H1 (cell line): ENCODE measurements at regions not wholly inside any gene's neighbourhood (a gene's known extent, or its start where the extent isn't known, plus 50 kb on each side); places are given as distances from the start of the nearest gene placed in this dataset.
A peak's percentile ranks its signal among the peaks of the same experiment; 100 is the strongest.

Experiments used
- CTCF ChIA-PET: fragments of 300-600 bp; sonication (Branson Sonifier 250); formaldehyde crosslinking; loops from one replicate; lab custom pipeline; 2021; ENCODE audit not compliant: partially characterized antibody; lab: Charles Lee
- POLR2A ChIA-PET: fragments of 300-600 bp; sonication (Branson Sonifier 250); formaldehyde crosslinking; loops from one replicate; lab custom pipeline; 2021; ENCODE audit warnings: inconsistent platforms; ENCODE audit not compliant: partially characterized antibody; lab: Charles Lee
- DNase-seq, 2 experiments: peaks; one replicate each; pipeline versions ENCODE4 v3.0.0 to v3.0.0-alpha.2; 2010 to 2022; ENCODE audit warnings: low spot score in 2 of 2, low read depth in 1 of 2, mixed read lengths in 1 of 2
- FAIRE-seq: peaks from 2 replicates; lab custom pipeline; 2011; peaks lifted over from hg19 to GRCh38; lab: Jason Lieb, UNC
- H2AFZ ChIP-seq: 2 replicates; pipeline ENCODE4 v1.8.1; 2012; ENCODE audit warnings: low read length, inconsistent platforms
- H2AK5ac ChIP-seq: 2 replicates; pipeline ENCODE4 v1.6.1; 2013; ENCODE audit warnings: low read depth, low read length
- H2BK120ac ChIP-seq: replicated peaks from 2 replicates; pipeline ENCODE3; 2013; ENCODE audit warnings: low read depth, low read length, inconsistent platforms
- H2BK12ac ChIP-seq: 2 replicates; pipeline ENCODE4 v1.6.1; 2013; ENCODE audit warnings: low read depth, low read length
- H2BK15ac ChIP-seq: 2 replicates; pipeline ENCODE4 v1.6.1; 2013; ENCODE audit warnings: low read length
- H2BK20ac ChIP-seq: 2 replicates; pipeline ENCODE4 v1.6.1; 2013; ENCODE audit warnings: low read length
- H2BK5ac ChIP-seq: 2 replicates; pipeline ENCODE4 v1.6.1; 2013; ENCODE audit warnings: low read depth, low read length
- H3K14ac ChIP-seq: 2 replicates; pipeline ENCODE4 v1.6.1; 2013; ENCODE audit warnings: inconsistent platforms; ENCODE audit not compliant: insufficient read length
- H3K18ac ChIP-seq: 2 replicates; pipeline ENCODE4 v1.6.1; 2013; ENCODE audit warnings: low read length; ENCODE audit errors: extremely low read depth
- H3K23ac ChIP-seq: 2 replicates; pipeline ENCODE4 v1.6.1; 2013; ENCODE audit warnings: inconsistent platforms; ENCODE audit not compliant: insufficient read length
- H3K23me2 ChIP-seq: 2 replicates; pipeline ENCODE4 v1.6.1; 2013; ENCODE audit warnings: low read depth, low read length
- H3K27ac ChIP-seq: 2 replicates; pipeline ENCODE4 v1.6.1; 2011; ENCODE audit warnings: low read depth, low read length, inconsistent platforms
- H3K27me3 ChIP-seq, 4 experiments: replicated peaks in 1 of 4; 1 replicate in 1 of 4; 2 replicates in 3 of 4; pipeline versions ENCODE4 v1.6.1 to v1.8.1; 2011 to 2013; ENCODE audit warnings: low read length in 3 of 4, mild to moderate bottlenecking in 3 of 4, inconsistent platforms in 2 of 4, mixed read lengths in 2 of 4, moderate library complexity in 1 of 4; ENCODE audit not compliant: control insufficient read depth in 3 of 4, insufficient read depth in 3 of 4; ENCODE audit errors: extremely low read depth in 1 of 4
- H3K36me3 ChIP-seq, 4 experiments: 2 replicates each; pipeline versions ENCODE4 v1.6.1 to v1.8.1; 2011 to 2013; ENCODE audit warnings: mild to moderate bottlenecking in 4 of 4, low read length in 3 of 4, moderate library complexity in 2 of 4, control low read depth in 1 of 4, inconsistent platforms in 1 of 4; ENCODE audit not compliant: insufficient read depth in 4 of 4, control insufficient read depth in 2 of 4
- H3K4ac ChIP-seq: replicated peaks from 2 replicates; pipeline ENCODE3; 2013; ENCODE audit warnings: low read length, low read depth, mixed read lengths, inconsistent platforms; ENCODE audit not compliant: insufficient read length
- H3K4me1 ChIP-seq, 4 experiments: replicated peaks in 1 of 4; 1 replicate in 1 of 4; 2 replicates in 3 of 4; pipeline versions ENCODE4 v1.6.1 to v1.8.1; 2011 to 2013; ENCODE audit warnings: low read length in 3 of 4, inconsistent platforms in 2 of 4, mixed read lengths in 1 of 4; ENCODE audit not compliant: insufficient read depth in 4 of 4, control insufficient read depth in 3 of 4
- H3K4me2 ChIP-seq, 2 experiments: 2 replicates each; pipeline versions ENCODE4 v1.6.1 to v1.8.1; 2011 to 2013; ENCODE audit warnings: low read depth in 2 of 2, low read length in 2 of 2, control low read depth in 1 of 2, inconsistent platforms in 1 of 2, mild to moderate bottlenecking in 1 of 2; ENCODE audit not compliant: insufficient read depth in 1 of 2
- H3K4me3 ChIP-seq, 4 experiments: fragments of 200-600, 300-600 bp in 1 of 4; sonication (generic), shearing (Covaris generic), sonication (Bioruptor Twin) in 1 of 4; 2 replicates each; pipeline versions ENCODE4 v1.5.1 to v1.8.1; 2011 to 2016; ENCODE audit warnings: low read length in 4 of 4, low read depth in 3 of 4, control low read depth in 2 of 4, inconsistent platforms in 2 of 4, mild to moderate bottlenecking in 2 of 4, mixed read lengths in 1 of 4, moderate library complexity in 1 of 4; ENCODE audit not compliant: insufficient read depth in 2 of 4; ENCODE audit errors: extremely low read depth in 1 of 4
- H3K56ac ChIP-seq: replicated peaks from 2 replicates; pipeline ENCODE3; 2013; ENCODE audit warnings: low read depth, mild to moderate bottlenecking, mixed read lengths, low read length, inconsistent platforms; ENCODE audit not compliant: insufficient read length
- H3K79me1 ChIP-seq: 2 replicates; pipeline ENCODE4 v1.6.1; 2013; ENCODE audit warnings: low read depth, low read length, control low read depth
- H3K79me2 ChIP-seq, 2 experiments: 2 replicates each; pipeline versions ENCODE4 v1.6.1 to v1.8.1; 2012 to 2013; ENCODE audit warnings: low read length in 2 of 2, mild to moderate bottlenecking in 2 of 2, inconsistent platforms in 1 of 2; ENCODE audit not compliant: insufficient read depth in 2 of 2, control insufficient read depth in 1 of 2
- H3K9ac ChIP-seq, 4 experiments: replicated peaks in 1 of 4; 1 replicate in 1 of 4; 2 replicates in 3 of 4; pipeline versions ENCODE4 v1.6.1 to v1.8.1; 2011 to 2013; ENCODE audit warnings: low read depth in 3 of 4, low read length in 3 of 4, control low read depth in 2 of 4, mild to moderate bottlenecking in 2 of 4, moderate library complexity in 2 of 4, inconsistent platforms in 1 of 4; ENCODE audit errors: extremely low read depth in 1 of 4
- H3K9me3 ChIP-seq, 2 experiments: 2 replicates each; pipeline versions ENCODE4 v1.6.1 to v1.8.1; 2012 to 2013; ENCODE audit warnings: mild to moderate bottlenecking in 2 of 2, moderate library complexity in 2 of 2, control low read depth in 1 of 2, inconsistent platforms in 1 of 2, low read depth in 1 of 2, low read length in 1 of 2, mixed read lengths in 1 of 2; ENCODE audit not compliant: insufficient read depth in 2 of 2
- H4K20me1 ChIP-seq, 2 experiments: replicated peaks in 1 of 2; 2 replicates each; pipeline versions ENCODE3 to v1.8.1; 2011 to 2013; ENCODE audit warnings: inconsistent platforms in 2 of 2, low read length in 2 of 2, mild to moderate bottlenecking in 1 of 2; ENCODE audit not compliant: insufficient read depth in 2 of 2, control insufficient read depth in 1 of 2
- H4K5ac ChIP-seq: 2 replicates; pipeline ENCODE4 v1.6.1; 2013; ENCODE audit warnings: low read length, low read depth, mixed read lengths, inconsistent platforms; ENCODE audit not compliant: insufficient read length
- H4K8ac ChIP-seq: 2 replicates; pipeline ENCODE4 v1.8.0; 2013; ENCODE audit warnings: mild to moderate bottlenecking, moderate library complexity, low read length, inconsistent platforms; ENCODE audit not compliant: insufficient read depth; ENCODE audit errors: extremely low read depth
- H4K91ac ChIP-seq: replicated peaks from 2 replicates; pipeline ENCODE3; 2013; ENCODE audit warnings: low read length, mixed read lengths, inconsistent platforms; ENCODE audit not compliant: insufficient read length
- ASH2L ChIP-seq: fragments of 200-600, 300-600 bp; sonication (generic); IDR thresholded peaks from one replicate; pipeline ENCODE4 v1.7.1; 2017; ENCODE audit warnings: low read length
- CHD1 ChIP-seq: IDR thresholded peaks from 2 replicates; pipeline ENCODE4 v1.6.1; 2012; ENCODE audit warnings: low read depth, low read length, improper control_type of control experiment
- HDAC2 ChIP-seq, 2 experiments: fragments of 300-600 bp in 1 of 2; sonication (generic) in 1 of 2; IDR thresholded peaks; 2 replicates each; pipeline ENCODE4 v1.6.1; 2011 to 2012; ENCODE audit warnings: low read depth in 2 of 2, low read length in 2 of 2, mild to moderate bottlenecking in 2 of 2, moderate library complexity in 2 of 2, borderline replicate concordance in 1 of 2, inconsistent platforms in 1 of 2
- HDAC6 ChIP-seq: IDR thresholded peaks from one replicate; pipeline ENCODE4 v1.7.1; 2012; ENCODE audit warnings: low read depth, mild to moderate bottlenecking, inconsistent platforms, low read length, moderate library complexity
- KDM5A ChIP-seq: fragments of 200-600 bp; IDR thresholded peaks from 2 replicates; pipeline ENCODE4 v1.7.1; 2012; ENCODE audit warnings: mild to moderate bottlenecking, low read length, inconsistent platforms, mixed read lengths
- NANOG ChIP-seq: IDR thresholded peaks from 2 replicates; pipeline ENCODE4 v1.6.1; 2011; ENCODE audit warnings: low read length, low read depth, mild to moderate bottlenecking, inconsistent platforms; ENCODE audit not compliant: insufficient read depth, poor library complexity, severe bottlenecking
- NRF1 ChIP-seq: IDR thresholded peaks from 2 replicates; pipeline ENCODE4 v1.6.1; 2011; ENCODE audit warnings: mild to moderate bottlenecking, low read depth, low read length, improper control_type of control experiment
- POLR2AphosphoS5 ChIP-seq: IDR thresholded peaks from 2 replicates; pipeline ENCODE4 v1.6.1; 2011; ENCODE audit warnings: low read depth, low read length
- RFX5 ChIP-seq: IDR thresholded peaks from 2 replicates; pipeline ENCODE4 v1.6.1; 2011; ENCODE audit warnings: low read depth, low read length, improper control_type of control experiment, borderline replicate concordance
- SP1 ChIP-seq: IDR thresholded peaks from 2 replicates; pipeline ENCODE4 v1.6.1; 2011; ENCODE audit warnings: low read depth, low read length
- YY1 ChIP-seq: IDR thresholded peaks from 2 replicates; pipeline ENCODE4 v1.6.1; 2011; ENCODE audit warnings: low read depth, mild to moderate bottlenecking, low read length
- WGBS, 2 experiments: shearing (Covaris generic) in 1 of 2; methylation state at CpG; one replicate each; pipeline versions ENCODE4 v1.1.6 to v1.1.7; 2013 to 2015; ENCODE audit warnings: low lambda C conversion rate in 2 of 2, mixed read lengths in 2 of 2, inconsistent platforms in 1 of 2, low coverage in 1 of 2, missing lambda C conversion rate in 1 of 2; ENCODE audit not compliant: insufficient replicate concordance in 2 of 2, insufficient coverage in 1 of 2, insufficient read length in 1 of 2; ENCODE audit errors: extremely low coverage in 1 of 2, missing lambda C conversion rate in 1 of 2; 5-methylcytosine and 5-hydroxymethylcytosine counted together

- H2BK20ac ChIP-seq: peak overlapping the region; percentile 83
- no peak overlapping the region for H3K4ac ChIP-seq
- no peak overlapping the region for H4K5ac ChIP-seq
- no peak overlapping the region for H3K56ac ChIP-seq
- CTCF ChIA-PET: interaction anchor here (0.7 to 1.4 kb wide), 4 partner anchors 30 to 623 kb away, joined by 3 to 4 read pairs (median 3); no protein-coding TSS in a partner anchor
- H3K9ac ChIP-seq: no peak overlapping the region
- peak overlapping the region; percentile 83 for H4K91ac ChIP-seq
- H3K4me1 ChIP-seq: peaks cover 2 to 16% (median 14%) of the 10 kb centered on the region in 4 experiments
- peak overlapping the region; percentile 56; the same call in 1 of the 2 replicates for H2AFZ ChIP-seq
- H3K27ac ChIP-seq: no peak overlapping the region
- peak overlapping the region; percentile 27 to 40; a peak in 2 of 4 replicates for H3K4me2 ChIP-seq
- no peak overlapping the region for H3K14ac ChIP-seq
- H4K20me1 ChIP-seq: no peaks in the 10 kb centered on the region
- H3K27me3 ChIP-seq: no peaks in the 10 kb centered on the region
- no peak overlapping the region for H2BK15ac ChIP-seq
- POLR2A ChIA-PET: no interaction called here
- peak; percentile 50 to 52 for DNase-seq
- no peaks in the 10 kb centered on the region for H3K36me3 ChIP-seq
- H2BK12ac ChIP-seq: 0 out of 2 replicates have a peak overlapping the region, but pooled peaks have one; percentile 40
- no peaks in the 10 kb centered on the region for H3K79me1 ChIP-seq
- no peaks in the 10 kb centered on the region for H3K9me3 ChIP-seq
- no peak overlapping the region for H4K8ac ChIP-seq
- 78% methylated on average over 3 of the region's 3 CpGs; no CpG with 5 or more reads in 1 of the 2 experiments for WGBS, 2 experiments
- peak overlapping the region; percentile 85 for H2BK120ac ChIP-seq
- no peak overlapping the region for H2AK5ac ChIP-seq
- peak overlapping the region; percentile 78; the same call in 1 of the 2 replicates for H2BK5ac ChIP-seq
- no peak overlapping the region for H3K23ac ChIP-seq
- no peak for FAIRE-seq
- no peaks in the 10 kb centered on the region for H3K79me2 ChIP-seq
- 0 out of 2 replicates have a peak overlapping the region, but pooled peaks have one; percentile 15 for H3K18ac ChIP-seq
- H3K4me3 ChIP-seq: no peak overlapping the region
- H3K23me2 ChIP-seq: no peaks in the 10 kb centered on the region
- TF ChIP-seq NANOG (no peak), POLR2AphosphoS5 (no peak), NRF1 (no peak), RFX5 (no peak), CHD1 (no peak), ASH2L (no peak), HDAC2 (IDR thresholded peaks at IDR 0.05; ENCODE audit: borderline replicate concordance in 1 of 2, low read depth in 2 of 2, low read length in 2 of 2) (no peak), SP1 (no peak), KDM5A (no peak), HDAC6 (no peak), YY1 (no peak)
Measured at GRCh38 chr2:19228715-19229114, 129.7 kb downstream of the OSR1 start.
